ENCODE measurements at regions not wholly inside any gene's neighbourhood (a gene's known extent, or its start where the extent isn't known, plus 50 kb on each side); places are given as distances from the start of the nearest gene placed in this dataset.
A peak's percentile ranks its signal among the peaks of the same experiment; 100 is the strongest.

DNA sequence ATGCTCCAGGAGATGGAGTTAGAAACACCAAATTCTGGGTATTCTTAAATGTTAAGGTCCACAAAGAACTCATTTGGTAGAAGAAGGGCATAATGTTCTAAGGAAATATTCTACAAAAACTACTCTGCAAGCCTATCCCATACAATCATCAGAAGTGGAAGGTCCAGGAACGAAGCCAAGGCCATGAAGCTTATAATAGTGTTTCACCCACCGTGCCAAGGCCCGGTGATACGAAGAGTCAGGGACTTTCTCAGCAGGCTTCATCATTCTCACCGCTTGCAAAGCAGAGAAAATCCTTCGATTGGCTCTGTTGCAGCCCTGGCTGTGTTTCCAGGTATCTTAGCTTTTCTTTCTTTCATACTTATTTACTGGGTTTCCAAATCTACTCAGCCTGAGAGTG, 351.9 kb upstream of the CELF2 start:
- no peak overlapping the region for H3K27ac ChIP-seq
- intact Hi-C loops (cut with DNase I), result no loop called here
- H3K27me3 ChIP-seq, result no peaks in the 10 kb centered on the region
- no peak for DNase-seq
- ATAC-seq, result no peak
- FAIRE-seq, result no peak
- H3K4me1 ChIP-seq, result no peaks in the 10 kb centered on the region
- no peak overlapping the region for H3K4me3 ChIP-seq
- H3K9me3 ChIP-seq, result no peaks in the 10 kb centered on the region
- TF ChIP-seq, protein P1, sequence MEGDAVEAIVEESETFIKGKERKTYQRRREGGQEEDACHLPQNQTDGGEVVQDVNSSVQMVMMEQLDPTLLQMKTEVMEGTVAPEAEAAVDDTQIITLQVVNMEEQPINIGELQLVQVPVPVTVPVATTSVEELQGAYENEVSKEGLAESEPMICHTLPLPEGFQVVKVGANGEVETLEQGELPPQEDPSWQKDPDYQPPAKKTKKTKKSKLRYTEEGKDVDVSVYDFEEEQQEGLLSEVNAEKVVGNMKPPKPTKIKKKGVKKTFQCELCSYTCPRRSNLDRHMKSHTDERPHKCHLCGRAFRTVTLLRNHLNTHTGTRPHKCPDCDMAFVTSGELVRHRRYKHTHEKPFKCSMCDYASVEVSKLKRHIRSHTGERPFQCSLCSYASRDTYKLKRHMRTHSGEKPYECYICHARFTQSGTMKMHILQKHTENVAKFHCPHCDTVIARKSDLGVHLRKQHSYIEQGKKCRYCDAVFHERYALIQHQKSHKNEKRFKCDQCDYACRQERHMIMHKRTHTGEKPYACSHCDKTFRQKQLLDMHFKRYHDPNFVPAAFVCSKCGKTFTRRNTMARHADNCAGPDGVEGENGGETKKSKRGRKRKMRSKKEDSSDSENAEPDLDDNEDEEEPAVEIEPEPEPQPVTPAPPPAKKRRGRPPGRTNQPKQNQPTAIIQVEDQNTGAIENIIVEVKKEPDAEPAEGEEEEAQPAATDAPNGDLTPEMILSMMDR (IDR thresholded peaks at IDR 0.05), result no peak
- 58 to 72% methylated on average over 6 of the region's 6 CpGs for WGBS, 2 donors
- H3K36me3 ChIP-seq, result no peaks in the 10 kb centered on the region

DNA sequence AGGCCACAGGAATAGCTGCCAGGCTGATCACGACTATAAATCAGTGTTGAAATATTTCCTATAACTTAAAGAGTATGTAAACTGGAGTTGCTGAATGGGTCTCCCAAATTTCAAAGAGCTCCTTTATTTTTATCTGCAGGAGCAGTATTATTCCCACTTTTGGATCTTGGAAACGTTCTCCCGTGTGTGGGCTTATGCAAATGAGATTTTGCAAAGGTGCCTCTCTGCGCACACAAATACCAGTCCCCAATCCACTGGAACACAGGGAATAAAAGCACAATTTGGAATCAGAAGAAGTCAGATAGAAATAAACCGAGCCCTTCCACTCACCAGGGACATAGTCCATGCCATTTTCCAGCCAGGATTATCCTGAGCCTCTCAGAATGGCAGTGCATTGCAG, 350.2 kb upstream of the CELF2 start:
- FAIRE-seq (no peak), ATAC-seq (no peak), DNase-seq (no peak)
- TF ChIP-seq, protein P1 (IDR thresholded peaks at IDR 0.05), result no peak
- Histone ChIP-seq H3K27ac (no peak overlapping the region), H3K4me3 (no peak overlapping the region), H3K9me3 (no peaks in the 10 kb centered on the region), H3K4me1 (no peaks in the 10 kb centered on the region), H3K36me3 (no peaks in the 10 kb centered on the region), H3K27me3 (no peaks in the 10 kb centered on the region)
- WGBS, 2 donors, result 49 to 70% methylated on average over 5 of the region's 5 CpGs
- intact Hi-C loops (cut with DNase I), result no loop called here

DNA sequence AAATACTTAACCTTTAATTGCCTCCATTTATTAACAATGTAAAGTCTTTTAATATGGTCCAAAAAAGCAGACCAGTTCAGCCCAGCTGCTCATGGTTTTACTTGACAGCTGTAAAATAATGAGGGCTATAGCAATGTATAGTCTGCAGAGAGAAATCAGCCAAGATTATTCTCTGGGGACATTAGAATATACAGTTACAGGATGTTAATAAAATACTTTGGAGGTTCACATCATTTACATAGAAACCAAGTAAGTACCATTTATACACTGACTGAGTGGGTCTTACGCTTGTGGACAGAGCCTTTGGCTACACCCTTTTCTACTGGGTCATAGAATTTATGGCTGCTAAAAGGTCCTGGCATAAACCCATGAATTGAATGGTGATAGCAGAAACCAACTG, 340.7 kb upstream of the CELF2 start:
- WGBS, 2 donors, result 93 to 97% methylated on average over 1 of the region's 1 CpG
- no peak overlapping the region for H3K27ac ChIP-seq
- no peak for DNase-seq
- H3K27me3 ChIP-seq, result no peaks in the 10 kb centered on the region
- FAIRE-seq, result no peak
- TF ChIP-seq, protein P1 (IDR thresholded peaks at IDR 0.05), result no peak
- H3K36me3 ChIP-seq, result no peaks in the 10 kb centered on the region
- no peaks in the 10 kb centered on the region for H3K9me3 ChIP-seq
- H3K4me1 ChIP-seq, result no peaks in the 10 kb centered on the region
- ATAC-seq, result no peak
- H3K4me3 ChIP-seq, result no peak overlapping the region
- intact Hi-C loops (cut with DNase I), result no loop called here

DNA sequence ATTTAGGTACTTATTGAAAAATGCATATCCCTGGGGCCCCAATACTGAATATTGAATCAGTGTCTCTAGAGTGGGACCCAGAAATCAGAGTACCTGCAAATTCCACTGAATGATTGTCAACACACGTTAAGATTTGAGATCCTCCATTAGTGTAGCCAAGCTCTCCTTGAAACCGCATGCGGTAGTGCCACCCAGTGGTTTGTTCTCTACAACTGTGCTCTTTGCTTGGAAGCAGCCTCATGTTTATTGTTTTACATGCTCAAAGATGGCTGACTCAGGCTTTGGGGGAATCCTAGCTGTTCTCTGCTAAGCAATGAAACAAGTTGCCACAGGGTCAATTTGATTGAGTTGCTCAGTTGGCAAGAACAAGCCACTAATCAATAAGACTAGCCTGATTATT, 340.2 kb upstream of the CELF2 start:
- DNase-seq (peak in 3 of 6 donors; percentile 4 to 27 (median 16)), ATAC-seq (peak; percentile 53 to 79 (median 58)), FAIRE-seq (no peak)
- no peaks in the 10 kb centered on the region for H3K27me3 ChIP-seq
- TF ChIP-seq, protein P1 (IDR thresholded peaks at IDR 0.05), result peak in 1 of 4 donors; percentile 9
- no peak overlapping the region for H3K27ac ChIP-seq
- H3K36me3 ChIP-seq, result no peaks in the 10 kb centered on the region
- intact Hi-C loops (cut with DNase I), result no loop called here
- 37 to 54% methylated on average over 3 of the region's 3 CpGs for WGBS, 2 donors
- H3K4me3 ChIP-seq, result no peak overlapping the region
- H3K9me3 ChIP-seq, result no peaks in the 10 kb centered on the region
- H3K4me1 ChIP-seq, result no peaks in the 10 kb centered on the region

DNA sequence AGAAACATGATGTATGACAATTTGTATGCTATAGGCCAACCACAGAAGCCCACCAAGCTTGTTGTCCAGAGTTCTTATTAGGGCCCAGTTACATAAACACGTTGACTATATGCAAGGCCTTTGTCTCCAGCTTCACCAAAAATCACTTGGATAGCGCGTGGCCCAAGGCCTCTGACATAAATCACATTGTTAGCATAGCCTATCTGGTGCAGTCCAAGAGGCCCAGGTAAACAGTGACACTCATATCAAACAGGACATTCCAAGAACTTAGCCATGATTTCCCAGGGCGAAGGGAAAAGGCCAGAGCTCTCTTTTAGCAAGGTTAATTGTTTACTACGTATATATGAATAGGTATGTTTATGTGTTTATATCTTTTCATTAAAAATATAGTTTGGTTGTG, 337.2 kb upstream of the CELF2 start:
- Histone ChIP-seq H3K27me3 (no peaks in the 10 kb centered on the region), H3K9me3 (no peaks in the 10 kb centered on the region), H3K4me3 (no peak overlapping the region), H3K4me1 (no peaks in the 10 kb centered on the region), H3K27ac (no peak overlapping the region), H3K36me3 (no peaks in the 10 kb centered on the region)
- FAIRE-seq (no peak), DNase-seq (peak in 1 of 6 donors; percentile 12), ATAC-seq (peak in 3 of 4 donors; percentile 46 to 88 (median 47))
- WGBS, 2 donors, result 19 to 21% methylated on average over 5 of the region's 5 CpGs
- intact Hi-C loops (cut with DNase I), result no loop called here
- TF ChIP-seq, protein P1 (IDR thresholded peaks at IDR 0.05), result no peak
